ENCODE measurements at regions not wholly inside any gene's neighbourhood (a gene's known extent, or its start where the extent isn't known, plus 50 kb on each side); places are given as distances from the start of the nearest gene placed in this dataset.

DNA sequence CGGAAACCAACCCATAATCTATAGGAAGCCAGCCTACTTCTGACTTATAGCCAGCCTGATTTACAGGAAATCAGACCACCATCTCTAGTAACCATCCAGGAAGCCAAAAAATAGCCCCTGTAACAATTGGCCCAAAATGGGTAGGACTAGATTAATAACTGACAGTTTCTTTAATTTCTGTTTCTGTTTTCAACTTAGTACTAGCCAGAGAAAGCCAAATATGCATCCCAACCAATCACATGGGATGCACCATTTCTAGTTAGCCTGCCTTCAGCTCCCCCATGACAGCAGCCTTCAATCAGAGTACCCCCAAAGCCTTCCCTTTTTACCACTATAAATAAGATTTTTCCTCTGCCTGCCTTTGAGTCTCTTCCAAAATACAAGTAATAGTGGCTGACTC lies 239.1 kb upstream of the GADL1 start:
- DNase-seq (ENCODE audit: insufficient read length, low spot score) (no peak), FAIRE-seq (no peak)

DNA sequence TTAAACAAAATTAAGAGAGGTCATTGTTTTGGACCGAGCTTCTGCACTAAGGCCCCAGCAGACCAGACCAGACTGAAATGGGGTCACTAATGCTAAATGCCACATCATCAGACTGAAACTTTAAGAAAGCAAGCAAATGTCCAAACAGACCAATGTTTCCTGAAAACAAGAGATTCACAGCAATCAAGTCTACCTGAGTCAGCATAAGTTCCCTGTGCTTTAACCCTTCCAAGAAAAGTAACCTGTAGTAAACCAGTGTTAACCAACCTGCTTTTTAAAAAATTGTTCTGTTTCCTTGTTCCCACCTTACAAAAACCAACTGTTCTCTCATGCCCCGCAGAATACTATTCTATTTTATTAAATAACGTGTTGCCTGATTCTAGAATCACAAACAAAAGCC lies 241.1 kb upstream of the GADL1 start:
- DNase-seq (ENCODE audit: insufficient read length, low spot score) = no peak
- FAIRE-seq = no peak

GRCh38 chr3:31137718-31138465 lies 243.4 kb upstream of the GADL1 start:
- DNase-seq (ENCODE audit: insufficient read length, low spot score) = no peak
- FAIRE-seq = no peak

DNA sequence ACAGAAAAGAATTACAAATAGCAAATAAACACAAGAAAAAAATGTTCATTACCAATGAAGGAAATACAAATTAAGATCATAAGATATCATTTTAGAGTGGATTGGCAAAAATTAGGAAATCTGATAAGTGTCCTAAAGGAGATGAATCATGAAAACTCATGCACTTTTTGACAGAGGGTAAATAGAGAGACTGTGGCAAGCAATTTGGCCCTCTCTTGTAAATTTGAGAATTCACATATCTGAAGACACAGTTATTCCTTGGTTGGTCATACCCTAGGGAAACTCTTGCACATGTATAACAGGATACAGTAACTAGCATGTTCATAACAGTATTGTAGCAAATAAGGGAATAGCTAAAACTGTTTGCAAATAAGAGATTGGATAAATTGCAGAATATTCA lies 246.0 kb upstream of the GADL1 start:
- DNase-seq (ENCODE audit: insufficient read length, low spot score) (no peak), FAIRE-seq (no peak)

GRCh38 chr3:31142139-31142538 lies 247.7 kb upstream of the GADL1 start:
- no peak for DNase-seq (ENCODE audit: insufficient read length, low spot score)
- FAIRE-seq = no peak

DNA sequence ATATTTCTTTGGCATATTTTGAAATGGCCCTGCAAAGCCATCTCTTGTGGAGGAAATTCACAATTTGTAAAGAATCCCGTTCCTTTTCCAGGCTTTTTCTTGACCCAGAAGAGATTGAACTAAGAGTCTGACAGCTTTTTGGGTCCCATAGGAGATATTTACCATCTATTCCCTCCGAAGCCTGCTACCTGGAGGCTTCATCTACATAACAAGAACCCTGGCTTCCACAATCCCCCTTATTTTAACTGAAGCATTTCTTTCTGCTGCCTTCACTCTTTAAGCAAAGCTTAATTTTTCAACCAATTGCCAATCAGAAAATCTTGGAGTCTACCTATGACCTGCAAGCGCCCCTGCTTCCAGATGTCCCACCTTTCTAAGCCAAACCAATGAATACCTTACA lies 248.1 kb upstream of the GADL1 start:
- no peak for FAIRE-seq
- DNase-seq (ENCODE audit: insufficient read length, low spot score) = no peak

DNA sequence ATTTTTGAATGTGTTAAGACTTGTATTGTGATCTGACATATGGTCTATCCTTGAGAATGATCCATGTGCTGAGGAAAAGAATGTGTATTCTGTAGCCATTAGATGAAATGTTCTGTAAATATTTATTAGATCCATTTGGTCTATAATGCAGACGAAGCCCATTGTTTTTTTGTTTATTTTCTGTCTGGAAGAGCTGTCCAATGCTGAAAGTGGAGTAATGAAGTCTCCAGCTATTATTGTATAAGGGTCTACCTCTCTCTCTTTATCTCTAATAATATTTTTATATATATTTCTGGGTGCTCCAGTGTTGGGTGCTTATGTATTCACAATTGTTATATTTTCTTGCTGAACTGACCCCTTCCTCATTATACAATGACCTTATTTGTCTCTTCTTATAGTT lies 250.6 kb upstream of the GADL1 start:
- no peak for DNase-seq (ENCODE audit: insufficient read length, low spot score)
- FAIRE-seq = no peak

- DNase-seq (ENCODE audit: insufficient read length, low spot score) (no peak), FAIRE-seq (no peak)
Observed at GRCh38 chr3:31147550-31147949, 253.1 kb upstream of the GADL1 start.

GRCh38 chr3:31157047-31157694 lies 262.7 kb upstream of the GADL1 start:
- FAIRE-seq = peak; percentile 38
- DNase-seq (ENCODE audit: insufficient read length, low spot score) = no peak

GRCh38 chr3:31157893-31158620 lies 263.6 kb upstream of the GADL1 start:
- DNase-seq (ENCODE audit: insufficient read length, low spot score) (peak; percentile 26), FAIRE-seq (no peak)

- DNase-seq (ENCODE audit: insufficient read length, low spot score) (no peak), FAIRE-seq (no peak)
Observed at GRCh38 chr3:31159331-31160039, 265.0 kb upstream of the GADL1 start.

- DNase-seq (ENCODE audit: insufficient read length, low spot score) (no peak), FAIRE-seq (no peak)
Observed at GRCh38 chr3:31161889-31162288, 267.4 kb upstream of the GADL1 start.

DNA sequence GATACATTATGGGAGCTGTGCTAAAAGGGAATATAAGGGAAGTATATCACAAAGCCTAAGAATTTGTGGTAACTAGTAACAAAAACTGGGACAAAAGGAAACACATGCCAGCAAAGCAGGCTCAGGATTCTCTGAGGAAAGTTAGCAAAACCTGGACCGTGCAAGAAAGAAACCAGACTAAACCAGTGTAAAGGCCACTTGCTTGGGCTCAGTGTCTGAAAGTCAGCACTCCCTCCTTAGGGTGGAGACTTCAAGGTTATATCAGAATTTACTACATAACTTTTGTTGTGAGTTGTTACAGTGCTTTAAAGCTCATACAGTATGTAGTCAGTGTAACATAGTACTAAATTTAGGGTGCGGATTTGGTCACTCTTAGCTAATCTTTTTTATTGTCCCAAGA lies 269.9 kb upstream of the GADL1 start:
- DNase-seq (ENCODE audit: insufficient read length, low spot score) (no peak), FAIRE-seq (no peak)

DNA sequence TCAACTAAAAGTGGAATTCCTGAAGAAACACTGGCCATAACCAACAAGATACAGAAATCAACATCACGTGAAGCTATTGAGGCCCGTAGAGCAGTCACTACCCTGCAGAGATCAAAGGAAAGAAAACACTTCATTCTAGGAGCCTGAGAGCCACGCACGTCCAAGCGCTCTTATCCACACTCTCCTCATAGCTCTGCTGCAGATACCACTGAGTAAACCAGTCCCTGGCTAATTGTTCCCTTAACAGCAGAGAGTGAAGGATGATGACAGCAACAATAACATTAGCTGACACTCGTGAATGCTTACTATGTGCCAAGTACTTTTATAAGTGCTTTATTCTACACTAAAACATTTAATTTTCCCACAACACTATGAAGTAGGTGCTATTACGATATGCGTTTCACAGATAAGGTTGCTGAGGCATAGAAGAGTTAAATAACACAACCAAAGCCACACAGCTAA lies 271.0 kb upstream of the GADL1 start:
- FAIRE-seq = peak; percentile 23

DNA sequence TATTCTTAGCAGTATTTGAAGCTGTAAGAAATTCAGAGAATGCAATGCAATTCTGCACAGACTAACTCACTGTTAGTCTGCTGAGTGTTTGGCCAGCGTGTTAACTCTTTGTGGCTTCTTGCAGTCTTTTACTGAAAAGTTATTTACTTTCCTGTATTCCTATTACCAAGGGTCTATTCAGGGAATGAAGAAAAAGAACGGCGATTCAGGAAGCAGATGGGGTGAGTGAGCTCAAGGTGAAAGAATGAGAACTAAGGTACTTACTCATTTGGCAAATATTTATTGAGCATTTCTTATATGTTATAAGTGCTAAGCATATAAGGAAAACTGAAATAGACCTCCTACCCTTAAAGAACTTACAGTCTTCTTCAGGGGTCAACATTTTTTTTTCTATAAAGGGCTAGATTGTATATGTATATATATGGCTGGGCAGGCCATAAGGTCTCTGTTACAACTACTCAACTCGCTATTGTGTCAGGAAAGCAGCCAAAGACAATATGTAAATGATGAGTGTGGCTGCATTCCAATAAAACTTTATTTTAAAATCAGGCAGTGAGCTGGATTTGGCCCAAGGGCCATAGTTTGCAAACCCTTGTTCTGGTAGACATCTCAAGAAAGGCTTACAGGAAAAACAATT lies 271.9 kb upstream of the GADL1 start:
- DNase-seq (ENCODE audit: insufficient read length, low spot score) = no peak
- FAIRE-seq = no peak

More for the DNA sequence above, 271.0 kb upstream of the GADL1 start:
- no peak for DNase-seq (ENCODE audit: insufficient read length, low spot score)

DNA sequence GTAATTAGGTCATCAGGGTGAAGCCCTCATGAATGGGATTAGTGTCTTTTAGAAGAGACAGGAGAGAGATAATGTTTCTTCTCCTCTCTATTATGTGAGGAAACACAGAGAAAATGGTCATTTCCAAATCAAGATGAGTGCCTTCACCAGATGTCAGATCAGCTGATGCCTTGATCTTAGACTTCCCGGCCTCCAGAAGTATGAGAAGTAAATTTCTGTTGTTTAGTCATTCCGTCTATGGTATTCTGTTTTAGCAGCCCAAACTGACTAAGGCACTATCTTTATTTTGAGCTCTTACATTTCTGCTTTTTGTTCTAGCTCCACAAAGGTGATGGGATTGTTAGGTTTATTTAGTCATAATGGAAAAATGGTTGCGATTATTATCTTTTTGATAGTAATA lies 273.2 kb upstream of the GADL1 start:
- no peak for FAIRE-seq

GRCh38 chr3:31170932-31171670 lies 276.6 kb upstream of the GADL1 start:
- peak; percentile 34 for DNase-seq (ENCODE audit: insufficient read length, low spot score)

More for the DNA sequence above, 273.2 kb upstream of the GADL1 start:
- DNase-seq (ENCODE audit: insufficient read length, low spot score) = no peak

DNA sequence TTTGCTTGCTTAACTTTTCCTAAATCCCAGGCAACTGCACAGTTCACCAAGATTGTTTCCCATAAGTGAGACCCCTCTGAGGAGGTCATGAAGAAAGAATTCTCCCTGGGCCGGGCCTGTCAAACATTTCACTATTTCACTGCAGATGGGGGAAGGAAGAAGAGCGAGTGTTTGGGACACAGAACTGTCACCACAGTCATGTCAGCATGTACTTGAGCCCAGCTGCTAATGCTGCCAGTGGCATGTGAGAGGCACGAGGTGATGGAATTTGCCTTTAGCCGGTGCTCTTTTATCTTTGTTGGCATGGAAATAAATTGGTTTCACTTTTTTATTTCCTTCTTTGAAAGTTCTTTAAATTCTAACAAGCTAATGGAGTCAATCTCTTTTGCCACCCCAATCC lies 277.9 kb upstream of the GADL1 start:
- DNase-seq (ENCODE audit: insufficient read length, low spot score) = no peak
- no peak for FAIRE-seq

More at GRCh38 chr3:31170932-31171670, 276.6 kb upstream of the GADL1 start:
- FAIRE-seq = peak; percentile 86

- DNase-seq (ENCODE audit: insufficient read length, low spot score) = no peak
- FAIRE-seq = no peak
Observed at GRCh38 chr3:31173118-31173718, 278.8 kb upstream of the GADL1 start.

All from HTR-8/SVneo (cell line).